Astrocyte of the spinal cord (primary cell): ENCODE measurements at regions not wholly inside any gene's neighbourhood (a gene's known extent, or its start where the extent isn't known, plus 50 kb on each side); places are given as distances from the start of the nearest gene placed in this dataset.

ENCODE experiments used
- DNase-seq: peaks from one replicate; pipeline ENCODE4 v3.0.0; 2011; ENCODE audit warnings: low read depth, low spot score
- H3K4me3 ChIP-seq: 2 replicates; pipeline ENCODE4 v1.5.1; 2011; ENCODE audit warnings: low read depth, mild to moderate bottlenecking, low read length, moderate library complexity
- CTCF ChIP-seq: IDR thresholded peaks from 2 replicates; pipeline ENCODE4 v1.5.1; 2012; ENCODE audit warnings: low read depth, mild to moderate bottlenecking, low read length, inconsistent platforms
- in situ Hi-C: cut with HindIII; loops from 2 replicates; pipeline ENCODE4 v1.10.0; 2017; ENCODE audit warnings: low sequenced_read_pairs

GRCh38 chr20:63132715-63133471 is 83.0 kb downstream of the YTHDF1 start:
- TF ChIP-seq CTCF = no peak
- in situ Hi-C loops = no loop called here
- H3K4me3 ChIP-seq = no peak overlapping the region
- DNase-seq = no peak

GRCh38 chr20:63132131-63132714 is 83.7 kb downstream of the YTHDF1 start:
- in situ Hi-C loops = no loop called here
- no peak for TF ChIP-seq CTCF
- no peak for DNase-seq
- no peak overlapping the region for H3K4me3 ChIP-seq

GRCh38 chr20:63130658-63131577 is 85.0 kb downstream of the YTHDF1 start:
- no peak overlapping the region for H3K4me3 ChIP-seq
- no peak for TF ChIP-seq CTCF
- in situ Hi-C loops = no loop called here
- no peak for DNase-seq

GRCh38 chr20:63129991-63130657 is 85.8 kb downstream of the YTHDF1 start:
- no peak for DNase-seq
- in situ Hi-C loops = no loop called here
- no peak for TF ChIP-seq CTCF
- no peak overlapping the region for H3K4me3 ChIP-seq

- DNase-seq = no peak
- in situ Hi-C loops = no loop called here
- no peak overlapping the region for H3K4me3 ChIP-seq
- TF ChIP-seq CTCF = no peak
Measured at GRCh38 chr20:63129376-63129965, 86.5 kb downstream of the YTHDF1 start.

GRCh38 chr20:63128956-63129355 is 87.0 kb downstream of the YTHDF1 start:
- TF ChIP-seq CTCF = no peak
- H3K4me3 ChIP-seq = no peak overlapping the region
- DNase-seq = no peak
- in situ Hi-C loops = no loop called here
